ENCODE measurements at regions not wholly inside any gene's neighbourhood (a gene's known extent, or its start where the extent isn't known, plus 50 kb on each side); places are given as distances from the start of the nearest gene placed in this dataset.

DNA sequence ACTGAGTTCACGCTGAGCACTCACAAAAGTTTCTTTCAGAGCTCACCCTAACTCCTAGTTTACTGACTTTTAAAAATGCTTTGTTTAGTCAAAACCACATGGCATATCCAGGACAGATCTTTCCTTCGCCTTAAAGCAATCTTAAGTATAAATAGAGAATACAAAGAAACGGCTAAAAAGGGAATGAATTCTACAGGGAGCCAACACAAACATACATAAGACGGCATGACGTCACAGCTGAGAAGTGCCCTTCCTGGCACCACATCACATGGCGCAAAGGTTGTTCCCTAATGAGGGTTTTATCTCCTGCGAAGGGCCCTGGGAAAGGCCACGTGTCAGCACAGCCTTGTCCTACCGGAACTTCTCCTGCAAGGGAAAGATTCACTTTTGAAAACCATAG, 141.3 kb downstream of the IRX1 start:
- TF ChIP-seq, protein P1, sequence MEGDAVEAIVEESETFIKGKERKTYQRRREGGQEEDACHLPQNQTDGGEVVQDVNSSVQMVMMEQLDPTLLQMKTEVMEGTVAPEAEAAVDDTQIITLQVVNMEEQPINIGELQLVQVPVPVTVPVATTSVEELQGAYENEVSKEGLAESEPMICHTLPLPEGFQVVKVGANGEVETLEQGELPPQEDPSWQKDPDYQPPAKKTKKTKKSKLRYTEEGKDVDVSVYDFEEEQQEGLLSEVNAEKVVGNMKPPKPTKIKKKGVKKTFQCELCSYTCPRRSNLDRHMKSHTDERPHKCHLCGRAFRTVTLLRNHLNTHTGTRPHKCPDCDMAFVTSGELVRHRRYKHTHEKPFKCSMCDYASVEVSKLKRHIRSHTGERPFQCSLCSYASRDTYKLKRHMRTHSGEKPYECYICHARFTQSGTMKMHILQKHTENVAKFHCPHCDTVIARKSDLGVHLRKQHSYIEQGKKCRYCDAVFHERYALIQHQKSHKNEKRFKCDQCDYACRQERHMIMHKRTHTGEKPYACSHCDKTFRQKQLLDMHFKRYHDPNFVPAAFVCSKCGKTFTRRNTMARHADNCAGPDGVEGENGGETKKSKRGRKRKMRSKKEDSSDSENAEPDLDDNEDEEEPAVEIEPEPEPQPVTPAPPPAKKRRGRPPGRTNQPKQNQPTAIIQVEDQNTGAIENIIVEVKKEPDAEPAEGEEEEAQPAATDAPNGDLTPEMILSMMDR (IDR thresholded peaks at IDR 0.05): no peak
- TF ChIP-seq POLR2AphosphoS5 (IDR thresholded peaks at IDR 0.05; ENCODE audit: insufficient read depth in 1 of 2, low read depth in 1 of 2): no peak
